ENCODE measurements at regions not wholly inside any gene's neighbourhood (a gene's known extent, or its start where the extent isn't known, plus 50 kb on each side); places are given as distances from the start of the nearest gene placed in this dataset.

DNA sequence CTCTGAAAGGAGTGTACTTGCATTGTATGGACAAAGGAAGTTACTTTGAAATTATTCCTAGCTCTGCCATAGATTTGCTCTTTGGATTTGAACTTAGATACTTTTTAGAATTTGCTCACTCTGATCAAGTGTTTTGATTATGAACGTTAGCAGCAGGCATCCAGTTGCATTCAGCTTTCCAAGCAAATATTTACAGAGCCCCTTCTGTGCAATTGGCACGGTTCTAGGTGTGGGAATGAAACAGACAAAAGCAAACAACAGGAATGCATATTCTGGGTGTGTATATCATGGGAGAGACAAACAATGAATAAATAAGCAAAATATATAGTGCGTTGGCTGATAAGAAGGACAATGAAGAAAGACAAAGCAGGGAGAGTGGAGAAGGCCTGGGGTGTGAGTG, 125.5 kb upstream of the ADAMTS9 start:
- TF ChIP-seq, protein P1, sequence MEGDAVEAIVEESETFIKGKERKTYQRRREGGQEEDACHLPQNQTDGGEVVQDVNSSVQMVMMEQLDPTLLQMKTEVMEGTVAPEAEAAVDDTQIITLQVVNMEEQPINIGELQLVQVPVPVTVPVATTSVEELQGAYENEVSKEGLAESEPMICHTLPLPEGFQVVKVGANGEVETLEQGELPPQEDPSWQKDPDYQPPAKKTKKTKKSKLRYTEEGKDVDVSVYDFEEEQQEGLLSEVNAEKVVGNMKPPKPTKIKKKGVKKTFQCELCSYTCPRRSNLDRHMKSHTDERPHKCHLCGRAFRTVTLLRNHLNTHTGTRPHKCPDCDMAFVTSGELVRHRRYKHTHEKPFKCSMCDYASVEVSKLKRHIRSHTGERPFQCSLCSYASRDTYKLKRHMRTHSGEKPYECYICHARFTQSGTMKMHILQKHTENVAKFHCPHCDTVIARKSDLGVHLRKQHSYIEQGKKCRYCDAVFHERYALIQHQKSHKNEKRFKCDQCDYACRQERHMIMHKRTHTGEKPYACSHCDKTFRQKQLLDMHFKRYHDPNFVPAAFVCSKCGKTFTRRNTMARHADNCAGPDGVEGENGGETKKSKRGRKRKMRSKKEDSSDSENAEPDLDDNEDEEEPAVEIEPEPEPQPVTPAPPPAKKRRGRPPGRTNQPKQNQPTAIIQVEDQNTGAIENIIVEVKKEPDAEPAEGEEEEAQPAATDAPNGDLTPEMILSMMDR (IDR thresholded peaks at IDR 0.05), result no peak
- no peak for TF ChIP-seq POLR2A (IDR thresholded peaks at IDR 0.05)
